Ascending aorta (tissue), 2 donors: ENCODE measurements at regions not wholly inside any gene's neighbourhood (a gene's known extent, or its start where the extent isn't known, plus 50 kb on each side); places are given as distances from the start of the nearest gene placed in this dataset.

Experiments used
- DNase-seq, 2 donors: peaks; one replicate each; pipeline ENCODE4 v3.0.0-alpha.2; 2019; ENCODE audit warnings: low spot score in 2 of 2
- H3K27ac ChIP-seq, 2 donors: fragments of 200-600 bp; sonication (generic); one replicate each; pipeline ENCODE4 v1.5.1; 2016 to 2017; ENCODE audit warnings: mild to moderate bottlenecking in 1 of 2
- H3K27me3 ChIP-seq: fragments of 200-600 bp; sonication (generic); one replicate; pipeline ENCODE4 v1.5.1; 2017
- H3K36me3 ChIP-seq, 2 donors: fragments of 200-600 bp; sonication (generic); one replicate each; pipeline ENCODE4 v1.5.1; 2016
- H3K4me1 ChIP-seq, 2 donors: fragments of 200-600 bp; sonication (generic); one replicate each; pipeline ENCODE4 v1.5.1; 2016 to 2017; ENCODE audit warnings: mild to moderate bottlenecking in 1 of 2
- H3K4me3 ChIP-seq, 2 donors: fragments of 200-600 bp; sonication (generic); one replicate each; pipeline ENCODE4 v1.5.1; 2016 to 2017; ENCODE audit warnings: mild to moderate bottlenecking in 1 of 2
- H3K9me3 ChIP-seq, 2 donors: fragments of 200-600 bp; sonication (generic); one replicate each; pipeline ENCODE4 v1.5.1; 2016
- CTCF ChIP-seq, 3 experiments: fragments of 200-600 bp in 2 of 3; fragments of 450-650 bp in 1 of 3; sonication (generic) in 2 of 3; IDR thresholded peaks; one replicate each; pipeline ENCODE4 v1.5.1; 2016 to 2019; ENCODE audit warnings: antibody characterized with exemption in 3 of 3, mild to moderate bottlenecking in 1 of 3, moderate library complexity in 1 of 3
- intact Hi-C: fragments of 100-400 bp; cut with DNase I; formaldehyde crosslinking; loops from one replicate; pipeline ENCODE4 v1.15.1; 2023

GRCh38 chr22:49208004-49208402 lies 619.7 kb downstream of the BRD1 start:
- no peak for TF ChIP-seq CTCF (IDR thresholded peaks at IDR 0.05)
- no peak overlapping the region for H3K4me3 ChIP-seq
- H3K27ac ChIP-seq: no peak overlapping the region
- DNase-seq: peak in 1 of 2 donors; percentile 41
- intact Hi-C loops: no loop called here
- no peaks in the 10 kb centered on the region for H3K27me3 ChIP-seq
- no peaks in the 10 kb centered on the region for H3K4me1 ChIP-seq
- no peaks in the 10 kb centered on the region for H3K36me3 ChIP-seq
- H3K9me3 ChIP-seq: no peaks in the 10 kb centered on the region

GRCh38 chr22:49207008-49208003 lies 620.4 kb downstream of the BRD1 start:
- no peaks in the 10 kb centered on the region for H3K9me3 ChIP-seq
- H3K27ac ChIP-seq: no peak overlapping the region
- no peaks in the 10 kb centered on the region for H3K36me3 ChIP-seq
- H3K27me3 ChIP-seq: no peaks in the 10 kb centered on the region
- TF ChIP-seq CTCF (IDR thresholded peaks at IDR 0.05): no peak
- no peak overlapping the region for H3K4me3 ChIP-seq
- intact Hi-C loops: no loop called here
- DNase-seq: peak in 1 of 2 donors; percentile 38
- H3K4me1 ChIP-seq: no peaks in the 10 kb centered on the region

GRCh38 chr22:49206281-49206680 lies 621.4 kb downstream of the BRD1 start:
- Histone ChIP-seq H3K36me3 (no peaks in the 10 kb centered on the region), H3K4me1 (no peaks in the 10 kb centered on the region), H3K4me3 (no peak overlapping the region), H3K9me3 (no peaks in the 10 kb centered on the region), H3K27ac (no peak overlapping the region), H3K27me3 (no peaks in the 10 kb centered on the region)
- TF ChIP-seq CTCF (IDR thresholded peaks at IDR 0.05): no peak
- intact Hi-C loops: no loop called here
- DNase-seq: peak in 1 of 2 donors; percentile 40

GRCh38 chr22:49205483-49205800 lies 622.2 kb downstream of the BRD1 start:
- DNase-seq: peak in 1 of 2 donors; percentile 56
- H3K9me3 ChIP-seq: no peaks in the 10 kb centered on the region
- H3K36me3 ChIP-seq: no peaks in the 10 kb centered on the region
- no peak overlapping the region for H3K27ac ChIP-seq
- no peaks in the 10 kb centered on the region for H3K27me3 ChIP-seq
- intact Hi-C loops: no loop called here
- no peak overlapping the region for H3K4me3 ChIP-seq
- no peaks in the 10 kb centered on the region for H3K4me1 ChIP-seq
- no peak for TF ChIP-seq CTCF (IDR thresholded peaks at IDR 0.05)

DNA sequence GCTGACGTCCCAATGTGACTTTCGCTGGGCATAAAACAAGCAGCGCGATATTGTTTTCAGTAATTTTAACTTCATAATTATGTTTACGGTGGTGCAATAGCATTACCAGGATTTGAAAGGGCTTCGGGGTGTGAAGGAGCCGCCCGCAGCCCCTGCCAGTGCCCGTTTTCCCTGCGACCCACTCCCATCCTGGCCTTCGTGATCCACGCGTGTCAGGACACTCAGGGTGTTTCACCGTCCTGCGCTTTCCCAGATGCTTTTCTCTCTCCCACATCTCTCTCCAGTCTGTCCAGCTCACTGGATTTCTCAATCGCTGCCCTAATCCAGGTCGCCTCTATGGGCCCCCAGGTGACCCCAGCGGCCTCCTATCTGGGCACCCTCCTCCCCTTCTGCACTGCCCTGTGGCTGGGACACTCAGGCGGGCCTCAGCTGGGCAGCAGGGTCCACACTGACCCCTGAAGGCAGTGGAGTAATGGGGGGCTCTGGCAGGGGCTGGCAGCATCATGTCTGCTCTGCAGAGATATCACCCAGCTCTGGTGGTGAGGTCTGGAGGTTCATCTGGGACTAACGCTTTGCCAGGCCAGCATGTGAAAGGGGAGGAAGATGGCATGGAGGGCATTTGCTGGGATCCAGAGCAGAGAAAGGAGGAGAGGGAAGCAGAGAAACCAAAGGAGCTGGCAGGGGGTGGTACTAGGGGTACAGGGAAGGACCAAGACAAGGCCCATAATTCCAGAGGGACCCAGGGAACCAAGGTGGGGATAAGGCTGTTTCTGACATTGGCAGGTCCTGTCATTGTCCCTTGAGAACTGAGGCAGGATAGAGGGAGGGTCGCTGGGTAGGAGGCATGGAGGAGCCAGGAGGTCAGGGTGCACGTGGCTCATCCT lies 622.8 kb downstream of the BRD1 start:
- no peak for TF ChIP-seq CTCF (IDR thresholded peaks at IDR 0.05)
- Histone ChIP-seq H3K27me3 (no peaks in the 10 kb centered on the region), H3K36me3 (no peaks in the 10 kb centered on the region), H3K27ac (no peak overlapping the region), H3K9me3 (no peaks in the 10 kb centered on the region), H3K4me3 (no peak overlapping the region), H3K4me1 (no peaks in the 10 kb centered on the region)
- DNase-seq: peak in 1 of 2 donors; percentile 48
- intact Hi-C loops: no loop called here
